Stimulated activated CD8-positive, alpha-beta memory T cell treated with anti-CD3 and anti-CD28 coated beads, Interleukin-15, amount 100 ng/mL, for 24 hours (primary cell): ENCODE measurements at regions not wholly inside any gene's neighbourhood (a gene's known extent, or its start where the extent isn't known, plus 50 kb on each side); places are given as distances from the start of the nearest gene placed in this dataset.

Experiments
- DNase-seq: peaks from one replicate; pipeline ENCODE4 v3.0.0-alpha.2; 2020; ENCODE audit warnings: low read depth

GRCh38 chr17:79443026-79443425 is 167.8 kb downstream of the RBFOX3 start:
- no peak for DNase-seq

- no peak for DNase-seq
Observed at GRCh38 chr17:79441356-79442160, 169.3 kb downstream of the RBFOX3 start.

- no peak for DNase-seq
Observed at GRCh38 chr17:79440251-79440650, 170.6 kb downstream of the RBFOX3 start.

- DNase-seq, result no peak
Observed at GRCh38 chr17:79439493-79439892, 171.4 kb downstream of the RBFOX3 start.

GRCh38 chr17:79438546-79439334 is 172.1 kb downstream of the RBFOX3 start:
- DNase-seq, result no peak

GRCh38 chr17:79438058-79438457 is 172.8 kb downstream of the RBFOX3 start:
- no peak for DNase-seq

- DNase-seq, result no peak
Observed at GRCh38 chr17:79437081-79437480, 173.8 kb downstream of the RBFOX3 start.

GRCh38 chr17:79435962-79436361 is 174.9 kb downstream of the RBFOX3 start:
- no peak for DNase-seq

GRCh38 chr17:79435296-79435695 is 175.6 kb downstream of the RBFOX3 start:
- DNase-seq, result no peak

GRCh38 chr17:79434215-79434614 is 176.6 kb downstream of the RBFOX3 start:
- DNase-seq, result no peak

- DNase-seq, result no peak
Observed at GRCh38 chr17:79433379-79433778, 177.5 kb downstream of the RBFOX3 start.

GRCh38 chr17:79431175-79431574 is 179.7 kb downstream of the RBFOX3 start:
- no peak for DNase-seq

- DNase-seq, result no peak
Observed at GRCh38 chr17:79429864-79430494, 180.9 kb downstream of the RBFOX3 start.

GRCh38 chr17:79428988-79429387 is 181.9 kb downstream of the RBFOX3 start:
- no peak for DNase-seq

- no peak for DNase-seq
Observed at GRCh38 chr17:79427621-79428539, 183.0 kb downstream of the RBFOX3 start.

- DNase-seq, result no peak
Observed at GRCh38 chr17:79425686-79426085, 185.2 kb downstream of the RBFOX3 start.

GRCh38 chr17:79424471-79425185 is 186.2 kb downstream of the RBFOX3 start:
- DNase-seq, result no peak

GRCh38 chr17:79423811-79424465 is 186.9 kb downstream of the RBFOX3 start:
- no peak for DNase-seq

GRCh38 chr17:79422236-79422635 is 188.6 kb downstream of the RBFOX3 start:
- no peak for DNase-seq
